GM12891 (cell line): ENCODE measurements at regions not wholly inside any gene's neighbourhood (a gene's known extent, or its start where the extent isn't known, plus 50 kb on each side); places are given as distances from the start of the nearest gene placed in this dataset.

Experiments
- POLR2A ChIP-seq: IDR thresholded peaks from 2 replicates; pipeline ENCODE4 v1.6.1; 2011; ENCODE audit warnings: low read depth, low read length, control low read depth
- POLR2AphosphoS5 ChIP-seq: IDR thresholded peaks from 2 replicates; pipeline ENCODE4 v1.6.1; 2011; ENCODE audit warnings: low read depth, low read length, control low read depth

DNA sequence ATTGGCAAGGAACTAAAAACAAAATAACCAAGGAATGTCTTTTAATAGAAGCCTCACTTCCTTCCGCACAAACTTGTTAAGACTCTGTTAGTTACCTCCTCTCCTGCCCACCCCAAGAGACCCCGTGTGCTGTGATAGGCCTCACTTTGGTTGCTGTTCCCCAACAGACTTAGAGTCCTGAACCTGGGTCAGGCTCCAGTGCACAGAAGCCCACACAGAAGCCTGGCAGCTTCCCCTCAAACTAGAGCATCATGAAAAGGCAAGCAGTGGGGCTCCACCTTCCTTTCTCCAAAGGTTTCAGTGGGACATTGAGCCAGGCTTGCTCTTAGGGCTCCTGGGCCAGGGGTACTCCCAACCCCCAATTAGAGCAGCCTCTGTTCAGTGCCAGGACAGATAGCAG is 230.5 kb downstream of the ESM1 start:
- TF ChIP-seq POLR2A = no peak
- TF ChIP-seq POLR2AphosphoS5 = no peak
